ENCODE measurements at regions not wholly inside any gene's neighbourhood (a gene's known extent, or its start where the extent isn't known, plus 50 kb on each side); places are given as distances from the start of the nearest gene placed in this dataset.

- no peak for TF ChIP-seq CTCF (IDR thresholded peaks at IDR 0.05; ENCODE audit: low read depth, low read length)
- TF ChIP-seq MYC (IDR thresholded peaks at IDR 0.05; ENCODE audit: low read depth, low read length): no peak
- TF ChIP-seq POLR2A (IDR thresholded peaks at IDR 0.05; ENCODE audit: extremely low read depth, insufficient read length): no peak
- no peak for TF ChIP-seq MAX (IDR thresholded peaks at IDR 0.05; ENCODE audit: low read depth, low read length)
- H3K4me3 ChIP-seq (ENCODE audit: low read depth, low read length): no peak overlapping the region
- DNase-seq (ENCODE audit: low read depth): no peak
These were observed 768.4 kb downstream of the LTN1 start for GRCh38 chr21:28224191-28224726.

GRCh38 chr21:28221984-28222383 lies 770.7 kb downstream of the LTN1 start:
- H3K4me3 ChIP-seq (ENCODE audit: low read depth, low read length): no peak overlapping the region
- no peak for DNase-seq (ENCODE audit: low read depth)
- TF ChIP-seq MAX (IDR thresholded peaks at IDR 0.05; ENCODE audit: low read depth, low read length) (no peak), MYC (IDR thresholded peaks at IDR 0.05; ENCODE audit: low read depth, low read length) (no peak), POLR2A (IDR thresholded peaks at IDR 0.05; ENCODE audit: extremely low read depth, insufficient read length) (no peak), CTCF (IDR thresholded peaks at IDR 0.05; ENCODE audit: low read depth, low read length) (no peak)

- TF ChIP-seq POLR2A (IDR thresholded peaks at IDR 0.05; ENCODE audit: extremely low read depth, insufficient read length): no peak
- TF ChIP-seq MYC (IDR thresholded peaks at IDR 0.05; ENCODE audit: low read depth, low read length): no peak
- no peak for TF ChIP-seq MAX (IDR thresholded peaks at IDR 0.05; ENCODE audit: low read depth, low read length)
- no peak for TF ChIP-seq CTCF (IDR thresholded peaks at IDR 0.05; ENCODE audit: low read depth, low read length)
- no peak overlapping the region for H3K4me3 ChIP-seq (ENCODE audit: low read depth, low read length)
- no peak for DNase-seq (ENCODE audit: low read depth)
These were observed 772.0 kb downstream of the LTN1 start for GRCh38 chr21:28220680-28221079.

GRCh38 chr21:28216976-28217523 lies 775.6 kb downstream of the LTN1 start:
- H3K4me3 ChIP-seq (ENCODE audit: low read depth, low read length): no peak overlapping the region
- TF ChIP-seq CTCF (IDR thresholded peaks at IDR 0.05; ENCODE audit: low read depth, low read length): no peak
- TF ChIP-seq MAX (IDR thresholded peaks at IDR 0.05; ENCODE audit: low read depth, low read length): no peak
- no peak for TF ChIP-seq POLR2A (IDR thresholded peaks at IDR 0.05; ENCODE audit: extremely low read depth, insufficient read length)
- TF ChIP-seq MYC (IDR thresholded peaks at IDR 0.05; ENCODE audit: low read depth, low read length): no peak
- DNase-seq (ENCODE audit: low read depth): no peak

GRCh38 chr21:28215214-28215954 lies 777.3 kb downstream of the LTN1 start:
- TF ChIP-seq MYC (IDR thresholded peaks at IDR 0.05; ENCODE audit: low read depth, low read length) (no peak), MAX (IDR thresholded peaks at IDR 0.05; ENCODE audit: low read depth, low read length) (no peak), CTCF (IDR thresholded peaks at IDR 0.05; ENCODE audit: low read depth, low read length) (no peak), POLR2A (IDR thresholded peaks at IDR 0.05; ENCODE audit: extremely low read depth, insufficient read length) (no peak)
- H3K4me3 ChIP-seq (ENCODE audit: low read depth, low read length): no peak overlapping the region
- no peak for DNase-seq (ENCODE audit: low read depth)

Data from NB4 (cell line).